C1 segment of cervical spinal cord (tissue), 14 donors: ENCODE measurements at regions not wholly inside any gene's neighbourhood (a gene's known extent, or its start where the extent isn't known, plus 50 kb on each side); places are given as distances from the start of the nearest gene placed in this dataset.

Experiments
- DNase-seq, 14 donors: peaks; one replicate each; lab custom pipeline; 2025; lab: John Stamatoyannopoulos, UW

DNA sequence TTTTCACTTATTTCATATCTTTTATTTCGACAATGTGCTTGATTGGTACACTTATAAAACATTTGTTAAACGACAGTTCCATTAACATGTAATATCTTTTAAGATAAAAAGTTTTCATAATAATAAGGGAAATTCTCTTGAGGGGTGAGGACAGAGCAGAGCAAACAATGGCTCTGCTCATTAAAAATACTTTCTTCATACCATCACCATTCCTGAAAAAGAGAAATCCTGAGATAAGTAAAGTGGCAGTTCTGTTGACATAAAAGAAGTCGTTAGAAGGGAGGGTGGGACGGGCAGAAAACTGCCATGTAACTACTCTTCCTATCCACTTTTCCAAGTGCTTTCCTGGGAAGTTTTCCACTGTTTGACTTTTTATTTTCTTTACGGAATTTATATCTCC lies 193.6 kb upstream of the CEP162 start:
- no peak for DNase-seq

DNA sequence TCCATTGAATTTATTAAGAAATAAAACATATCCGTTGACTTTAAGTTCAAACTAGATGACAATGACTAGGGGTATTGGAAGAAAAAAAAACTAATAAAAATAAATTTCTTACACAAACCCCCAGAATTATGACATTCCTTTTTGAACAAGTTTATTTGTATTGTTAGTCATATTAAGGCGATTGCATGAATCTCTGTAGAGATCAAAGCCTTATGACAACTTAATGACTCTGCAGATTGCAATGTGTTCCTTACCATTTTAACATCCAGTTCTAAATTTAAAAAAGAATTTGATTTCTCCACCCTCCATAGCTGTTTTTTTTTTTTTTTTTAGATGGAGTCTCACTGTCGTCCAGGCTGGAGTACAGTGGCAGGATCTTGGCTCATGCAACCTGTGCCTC lies 189.8 kb upstream of the CEP162 start:
- no peak for DNase-seq

DNA sequence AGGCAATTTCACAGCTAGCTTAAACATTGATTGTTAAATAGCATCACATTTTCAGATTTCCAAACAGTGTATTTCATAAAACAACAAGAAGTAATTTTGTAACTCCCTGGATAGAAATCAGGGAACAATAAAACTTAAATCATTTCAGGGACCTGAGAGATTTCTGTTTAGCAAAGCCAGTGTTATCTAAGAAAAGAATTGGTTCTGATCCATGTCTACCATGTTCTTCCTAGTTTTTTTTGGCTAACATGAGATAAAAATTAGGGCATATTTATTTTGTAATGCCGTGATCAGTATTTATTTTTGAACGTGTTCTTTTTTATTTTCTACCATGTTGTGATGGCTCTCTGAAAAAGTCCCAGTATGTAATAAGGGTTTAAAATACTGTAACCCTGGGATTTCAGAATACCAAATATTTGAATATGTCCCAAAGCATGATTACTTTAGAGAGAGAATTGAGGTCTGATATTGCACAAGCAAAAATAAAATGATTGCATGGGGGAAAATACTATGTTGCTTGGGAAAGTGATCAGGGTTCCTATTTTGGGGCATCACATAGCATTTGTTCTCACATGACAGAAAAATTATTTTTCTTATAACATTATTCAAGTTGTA lies 188.7 kb upstream of the CEP162 start:
- DNase-seq, result no peak

DNA sequence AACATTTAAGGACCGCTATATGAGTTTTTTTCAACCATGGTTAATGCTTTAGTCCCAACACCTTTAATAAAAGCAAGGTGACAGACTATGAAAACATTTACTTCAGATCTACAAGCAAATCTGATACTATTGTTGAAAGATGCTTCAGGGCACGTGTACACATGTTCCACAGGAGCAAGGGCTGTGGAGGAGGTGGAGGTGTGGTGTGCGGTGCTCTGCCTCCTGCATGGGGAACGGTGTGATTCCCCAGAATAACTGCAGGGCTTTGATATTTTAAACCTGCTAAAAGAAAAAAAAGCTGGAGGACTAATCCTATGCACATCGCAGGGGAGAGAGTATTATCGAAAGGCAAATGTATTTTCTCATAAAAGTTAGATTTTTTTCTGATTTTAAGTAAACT lies 188.1 kb upstream of the CEP162 start:
- no peak for DNase-seq

DNA sequence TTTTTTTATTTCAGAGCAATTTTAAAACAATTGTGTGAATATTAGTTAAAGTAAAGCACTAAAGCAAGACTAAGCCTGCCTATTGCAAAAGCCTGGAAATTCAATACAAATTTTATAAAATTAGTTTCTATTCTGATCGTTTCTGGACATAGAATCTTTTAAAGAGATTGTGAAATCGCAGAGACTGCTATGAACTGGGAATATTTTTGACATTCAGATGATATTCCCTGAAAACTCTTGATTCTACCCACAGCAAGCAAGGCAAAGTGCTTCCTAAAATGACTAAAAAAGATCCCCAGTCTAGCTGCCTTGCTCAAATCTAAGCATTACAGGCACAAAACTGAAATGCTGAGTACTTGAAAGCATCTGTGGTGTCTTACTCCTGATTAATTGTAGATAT lies 187.6 kb upstream of the CEP162 start:
- DNase-seq, result no peak

DNA sequence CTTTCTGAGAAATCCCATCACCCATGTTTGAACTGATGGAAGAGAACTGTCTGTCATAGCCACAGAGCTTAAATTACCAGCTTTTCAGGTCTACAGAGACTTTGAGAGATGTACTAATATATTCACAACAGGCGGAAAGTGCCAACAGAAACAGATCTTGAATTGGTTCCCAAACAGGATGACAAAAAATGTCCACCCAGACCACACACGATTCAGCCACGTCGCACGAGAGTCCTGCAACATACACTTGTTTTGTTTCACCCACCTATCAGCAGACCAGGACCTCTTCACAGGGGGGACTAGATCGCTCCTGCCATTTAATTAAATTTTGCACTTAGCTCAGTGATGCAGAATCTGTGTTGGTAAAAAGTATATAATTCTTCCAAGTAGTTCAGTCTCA lies 187.1 kb upstream of the CEP162 start:
- no peak for DNase-seq

DNA sequence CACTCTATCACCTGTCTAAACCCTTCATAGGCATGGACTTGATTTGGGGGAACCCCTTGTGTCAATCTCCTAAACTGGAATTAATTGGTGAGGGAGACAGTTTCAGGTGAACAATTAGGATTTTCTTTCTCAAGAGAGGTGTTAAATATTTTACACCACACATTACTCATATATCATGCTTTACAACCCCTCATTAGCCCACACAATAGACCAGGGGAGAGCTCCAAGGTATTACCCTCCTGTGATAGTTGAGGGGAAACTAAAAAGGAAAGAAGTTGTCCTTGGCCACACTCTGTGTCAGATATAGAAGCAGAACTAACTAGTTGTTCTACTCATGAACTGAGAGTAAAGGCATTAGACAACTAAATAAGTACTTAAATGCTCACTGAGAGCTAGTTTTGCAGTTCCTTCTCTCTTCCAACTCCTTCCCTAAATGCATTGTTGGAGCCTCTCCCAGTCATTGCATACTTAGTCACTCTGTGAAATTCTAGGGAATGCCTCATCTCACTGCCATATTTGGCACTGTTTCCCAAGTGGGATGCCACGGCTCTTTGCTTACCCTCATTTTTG lies 183.7 kb upstream of the CEP162 start:
- DNase-seq, result no peak

DNA sequence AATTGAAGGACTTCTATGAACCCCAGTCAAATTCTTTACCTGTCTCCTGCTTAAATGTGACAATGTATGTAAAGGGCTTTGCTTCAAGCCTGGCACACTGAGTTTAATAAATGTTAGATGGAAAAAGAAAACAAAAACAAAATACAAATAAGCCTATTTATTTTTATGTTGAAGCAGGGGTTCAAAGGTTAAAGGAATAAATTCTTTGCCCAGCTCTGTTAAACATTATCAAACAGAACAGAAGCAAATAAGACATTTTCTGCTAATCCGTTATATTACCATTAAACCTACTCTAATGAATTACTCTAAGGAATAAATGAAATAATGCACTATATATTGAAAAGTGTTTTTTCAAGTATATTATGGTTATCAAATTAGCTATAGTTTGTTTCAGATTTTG lies 182.5 kb upstream of the CEP162 start:
- no peak for DNase-seq

DNA sequence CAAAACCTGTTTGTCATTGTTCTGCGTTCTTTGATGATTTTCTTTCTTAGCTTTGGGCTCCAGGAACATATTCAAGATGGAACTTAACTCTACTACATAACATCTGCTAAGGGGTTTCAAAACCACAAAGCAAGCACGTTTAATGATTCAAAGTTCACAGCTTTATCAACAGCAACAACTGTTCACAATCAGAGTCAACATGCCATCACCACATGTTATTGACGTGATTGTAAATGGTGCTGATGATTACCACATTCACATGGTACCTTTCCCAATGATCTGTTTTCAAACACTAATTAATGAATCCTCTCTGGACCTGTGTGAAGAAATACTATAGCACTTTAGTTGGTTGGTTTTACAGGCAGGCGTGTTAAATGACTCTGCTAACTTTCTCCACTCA lies 180.6 kb upstream of the CEP162 start:
- DNase-seq, result no peak

DNA sequence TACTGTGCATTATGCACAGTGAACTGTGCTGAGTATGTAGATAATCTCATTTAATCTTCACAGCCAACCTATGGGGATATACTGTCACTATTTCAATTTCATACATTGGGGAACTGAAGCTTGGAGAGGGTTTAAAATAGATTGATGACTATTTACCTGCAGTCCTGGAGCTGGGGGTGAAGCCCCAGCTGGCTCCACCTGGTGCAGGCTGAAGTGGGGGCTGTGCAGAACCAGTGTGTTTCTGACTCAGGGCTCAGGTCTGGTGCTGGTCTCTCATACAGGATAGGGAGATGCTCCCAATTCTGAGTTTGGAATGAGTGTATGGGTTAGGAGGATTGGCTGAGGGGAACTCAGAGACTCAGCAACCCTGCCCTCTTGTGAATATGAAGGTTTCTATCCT lies 176.1 kb upstream of the CEP162 start:
- DNase-seq, result no peak

DNA sequence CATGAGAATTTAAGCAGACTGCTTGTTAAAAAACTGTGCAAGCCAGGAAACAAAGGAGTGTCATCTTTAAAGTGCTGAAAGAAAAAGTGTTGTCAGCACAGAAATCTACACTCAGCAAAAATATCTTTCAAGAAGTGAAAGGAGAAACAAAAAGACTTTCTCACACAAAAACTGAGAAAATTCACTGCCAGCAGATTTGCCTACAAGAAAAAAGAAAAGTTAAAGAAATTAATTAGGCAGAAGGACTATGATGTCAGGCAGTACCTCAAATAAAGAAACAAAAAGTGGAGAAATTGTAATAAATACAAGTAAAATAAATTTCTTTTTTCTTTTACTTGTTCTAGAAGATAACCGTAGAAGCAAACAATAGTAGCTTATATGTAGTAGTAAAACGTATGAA lies 171.6 kb upstream of the CEP162 start:
- no peak for DNase-seq

DNA sequence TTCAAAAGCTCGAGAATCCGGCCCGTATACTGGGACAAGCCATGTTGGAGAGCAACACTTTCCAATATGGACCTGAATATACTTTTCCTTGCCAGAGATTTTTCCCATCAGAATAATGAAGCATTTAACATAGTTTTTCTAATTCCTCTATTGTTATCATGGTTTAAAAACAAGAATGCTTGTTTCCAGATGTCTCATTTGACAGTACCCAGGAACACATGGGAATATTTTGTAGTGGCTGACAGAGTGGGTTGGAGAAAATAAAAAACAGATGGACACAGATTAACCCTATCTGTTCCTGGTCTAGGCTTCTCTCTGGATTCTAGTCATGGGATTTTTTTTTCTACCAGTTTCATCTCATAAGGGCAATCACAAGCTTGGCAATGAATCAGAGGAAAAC lies 164.8 kb upstream of the CEP162 start:
- no peak for DNase-seq

DNA sequence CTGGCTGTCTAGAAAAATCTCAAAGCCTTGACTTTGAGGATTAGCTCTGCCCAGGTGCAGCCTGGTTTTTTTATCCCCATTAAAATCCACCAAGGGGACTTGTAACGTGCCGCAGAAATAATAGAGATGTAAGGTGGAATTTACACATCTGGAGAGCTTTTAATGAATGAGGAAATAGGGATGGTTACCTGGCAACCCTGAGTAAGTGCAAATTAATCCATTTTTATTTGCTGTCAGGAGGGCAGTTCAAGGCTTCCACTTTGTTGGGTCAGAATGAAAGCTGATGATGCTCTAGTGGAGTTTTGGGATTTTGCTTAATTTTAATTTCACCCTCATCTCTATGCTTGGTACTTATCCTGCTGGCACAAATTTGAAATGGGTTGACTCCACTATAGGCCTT lies 163.4 kb upstream of the CEP162 start:
- DNase-seq, result no peak

DNA sequence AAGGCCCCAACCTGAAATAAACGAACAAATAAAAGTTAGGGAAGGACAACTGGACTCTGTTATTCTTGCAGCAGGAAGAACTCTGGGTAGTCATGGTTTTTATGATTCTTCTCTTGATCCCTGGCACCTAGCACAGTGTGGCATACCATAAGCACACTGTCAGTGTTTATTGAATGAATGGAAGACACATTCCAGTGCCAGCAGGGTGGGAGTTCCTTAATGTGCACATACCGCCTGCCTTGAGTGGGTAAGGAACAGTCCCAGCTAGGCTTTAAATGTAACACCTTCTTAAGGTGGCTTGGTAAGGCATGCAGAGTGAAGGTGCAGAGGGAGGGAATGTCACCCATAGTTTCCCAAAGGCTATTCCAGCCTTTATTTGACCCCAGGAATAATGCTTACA lies 162.9 kb upstream of the CEP162 start:
- DNase-seq, result no peak

DNA sequence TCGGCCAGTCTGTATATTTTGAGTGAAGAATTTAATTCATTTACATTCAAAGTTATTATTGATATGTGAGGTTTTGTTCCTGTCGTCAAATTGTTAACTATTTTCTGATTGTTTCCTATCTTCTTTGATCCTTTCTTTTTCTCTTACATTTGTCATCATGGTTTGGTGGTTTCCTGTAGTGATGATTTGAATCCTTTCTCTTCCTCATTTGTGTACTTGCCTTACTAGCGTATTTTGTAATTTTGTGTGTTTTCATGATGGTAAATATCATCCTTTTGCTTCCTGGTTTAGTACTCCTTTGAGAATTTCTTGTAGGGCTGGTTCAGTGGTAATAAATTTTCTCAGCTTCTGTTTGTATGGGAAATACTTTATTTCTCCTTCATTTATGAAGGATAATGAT lies 151.7 kb upstream of the CEP162 start:
- no peak for DNase-seq

DNA sequence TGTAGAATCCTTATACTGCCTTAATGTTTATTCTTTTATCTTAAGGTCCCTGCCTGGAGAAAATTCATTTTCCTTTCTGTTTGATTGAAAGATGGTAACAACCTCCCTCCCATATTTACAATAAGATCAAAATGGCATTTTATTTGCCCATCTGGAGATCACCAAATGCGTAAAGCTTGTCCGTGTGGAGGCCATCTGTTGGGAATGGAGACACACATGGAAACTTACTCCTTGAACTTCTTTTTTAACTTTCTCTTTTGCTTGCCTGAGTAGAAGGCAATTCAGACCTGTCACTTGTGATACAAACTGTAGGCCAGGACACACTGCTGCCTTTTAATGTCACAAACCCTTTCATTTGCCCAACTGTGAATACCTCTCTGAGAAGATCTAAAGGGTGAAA lies 144.8 kb upstream of the CEP162 start:
- DNase-seq, result no peak

DNA sequence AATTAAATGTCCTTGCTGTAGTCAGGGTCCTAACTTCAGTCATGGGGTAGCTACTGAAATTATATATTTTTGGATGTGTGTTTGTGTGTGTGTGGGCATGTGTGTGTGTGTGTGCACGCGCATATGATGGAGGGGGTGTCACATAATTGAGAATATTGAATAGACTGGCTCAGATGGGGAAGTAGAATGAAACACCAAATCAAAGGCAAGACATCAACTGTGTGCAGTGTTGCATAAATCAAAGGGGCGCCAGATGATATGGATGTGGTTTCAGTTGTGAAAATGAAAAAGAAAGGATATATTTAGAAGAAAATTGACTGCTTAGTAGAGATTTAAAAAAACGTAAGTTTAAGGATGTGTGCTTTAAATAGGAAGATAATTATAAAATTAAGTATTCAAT lies 144.2 kb upstream of the CEP162 start:
- DNase-seq, result no peak

DNA sequence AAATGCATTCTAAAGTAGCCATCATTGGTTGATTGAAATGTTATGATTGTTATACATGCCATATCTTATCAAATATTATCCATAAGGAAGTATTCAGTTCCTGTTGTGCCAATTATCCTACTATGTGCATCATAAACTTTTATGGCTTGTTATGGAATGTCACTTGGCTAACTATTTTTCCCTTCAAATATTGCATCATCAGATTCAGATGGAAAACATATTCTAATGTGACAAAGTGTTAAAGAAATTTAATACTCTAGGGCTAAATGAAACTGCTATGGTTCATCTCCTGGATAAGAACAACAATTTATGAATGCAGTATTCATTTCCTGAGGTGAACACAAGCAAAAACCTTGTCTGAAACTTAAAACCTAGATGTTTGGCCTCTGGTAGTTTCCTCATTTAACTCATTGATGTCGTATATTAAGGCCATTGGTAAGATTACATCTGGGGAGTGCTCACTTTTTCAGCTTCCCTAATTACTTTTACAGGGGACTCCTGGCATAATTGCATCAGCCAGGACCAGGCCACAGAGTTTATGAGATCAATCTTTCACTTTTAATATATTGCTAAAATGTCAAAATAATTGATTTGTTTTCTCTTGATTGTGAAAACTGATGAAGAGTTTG lies 134.9 kb upstream of the CEP162 start:
- no peak for DNase-seq

DNA sequence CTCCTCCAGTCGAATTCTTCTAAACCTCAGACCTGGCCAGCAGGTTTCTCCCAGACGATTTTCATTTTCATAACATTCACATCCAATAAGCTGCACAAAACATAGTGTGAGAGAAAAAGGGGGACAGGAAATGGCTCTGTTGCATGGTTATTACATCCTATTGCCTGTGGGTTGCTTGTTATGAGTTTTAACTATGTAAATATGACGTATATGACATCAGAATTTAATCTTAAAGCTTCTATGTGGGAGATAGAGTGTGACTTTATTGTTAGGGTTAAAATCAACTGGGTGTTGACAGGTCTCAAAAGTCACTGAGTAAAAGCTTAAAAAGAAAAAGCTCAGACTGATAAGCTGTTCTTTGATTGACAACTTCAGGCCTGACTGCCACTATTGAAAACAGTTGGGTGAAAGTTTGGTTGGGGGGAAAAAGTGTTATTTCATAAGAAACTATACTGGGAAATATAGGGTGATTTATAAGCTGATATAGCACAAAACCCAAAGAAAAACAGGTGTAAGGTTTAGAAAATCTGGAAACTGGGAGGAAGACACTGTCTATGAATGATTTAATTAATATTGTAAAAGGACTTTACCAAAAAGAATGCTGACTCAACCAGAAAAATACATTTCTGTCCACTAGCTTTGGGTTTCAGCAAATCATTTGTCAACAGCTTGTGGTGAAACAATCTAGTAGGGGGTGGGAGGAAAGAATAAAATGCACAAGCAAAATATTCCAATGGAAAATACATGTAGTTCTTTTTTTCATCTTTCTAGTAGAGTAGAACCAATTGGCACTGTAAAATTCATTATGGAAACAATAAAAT lies 134.1 kb upstream of the CEP162 start:
- DNase-seq, result no peak

DNA sequence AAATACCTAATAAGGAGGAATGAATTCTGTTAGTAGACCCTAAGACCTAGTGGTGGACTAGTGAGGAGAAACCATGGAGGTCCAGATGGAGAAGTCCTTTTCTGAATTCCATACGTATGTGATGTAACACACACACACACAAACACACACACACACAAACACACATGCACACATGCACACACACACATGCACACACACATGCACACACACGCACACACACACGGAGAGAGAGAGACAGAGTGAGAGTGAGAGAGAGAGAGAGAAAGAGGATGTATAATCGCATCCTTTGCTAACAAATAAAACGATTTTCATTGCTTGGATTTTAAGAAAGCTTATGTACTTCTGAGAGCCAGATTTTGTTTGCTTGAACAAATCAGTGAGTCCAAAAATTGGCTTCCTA lies 132.6 kb upstream of the CEP162 start:
- DNase-seq, result no peak

DNA sequence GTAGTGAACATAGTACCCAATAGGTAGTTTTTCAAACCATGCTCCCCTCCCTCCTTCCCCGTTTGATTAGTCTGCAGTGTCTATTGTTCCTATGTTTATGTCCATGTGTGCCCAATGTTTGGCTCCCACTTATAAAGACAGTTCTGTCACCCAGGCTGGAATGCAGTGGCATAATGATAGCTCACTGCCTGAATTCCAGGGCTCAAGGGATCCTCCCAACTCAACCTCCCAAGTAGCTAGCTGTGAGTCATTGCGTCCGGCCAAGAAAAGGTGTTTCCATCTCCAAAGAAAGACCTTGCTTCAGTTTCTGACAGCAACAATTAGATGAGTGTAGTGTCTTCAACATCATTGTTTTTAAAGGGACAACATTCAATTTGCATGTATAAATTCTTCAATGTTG lies 131.1 kb upstream of the CEP162 start:
- DNase-seq, result no peak

DNA sequence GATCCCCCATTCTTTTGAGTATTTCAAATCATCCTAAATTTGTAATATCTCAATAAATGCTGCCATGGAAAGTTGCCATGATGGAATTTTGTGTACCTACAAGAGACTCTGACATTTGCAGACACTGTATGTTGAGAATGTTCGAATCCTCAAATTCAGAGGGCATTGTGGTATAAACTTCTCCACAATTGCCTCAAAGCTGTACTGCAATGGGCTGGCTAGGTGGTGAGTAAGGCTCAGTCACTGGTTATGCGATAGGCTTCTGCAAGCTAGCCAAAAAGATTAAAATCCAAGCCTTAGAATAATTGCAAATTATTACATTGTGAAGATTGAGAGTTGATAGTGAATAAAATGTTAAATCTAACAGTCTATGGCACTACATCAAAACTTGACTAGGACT lies 130.2 kb upstream of the CEP162 start:
- DNase-seq, result no peak

DNA sequence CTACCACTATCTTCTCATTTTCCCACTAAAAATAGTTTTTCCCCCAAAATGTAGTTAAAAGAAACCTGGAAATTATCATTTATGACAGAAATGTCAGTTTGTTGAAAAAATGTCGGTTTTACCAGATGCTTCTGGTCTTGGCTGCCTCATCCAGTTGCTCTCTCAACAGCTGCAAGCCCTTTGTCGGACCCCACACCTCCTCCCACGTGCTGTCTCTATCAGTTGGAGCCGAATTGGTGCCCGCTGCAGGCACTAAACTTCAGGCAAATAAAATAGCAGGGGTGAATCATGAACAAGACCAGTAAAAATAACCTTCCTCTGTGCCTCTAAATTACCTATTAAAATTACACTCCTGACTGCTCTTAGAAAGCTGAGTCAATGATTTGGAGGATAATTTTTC lies 129.5 kb upstream of the CEP162 start:
- DNase-seq, result no peak
